Trophoblast cell (in vitro differentiated cells and primary cell): ENCODE measurements at regions not wholly inside any gene's neighbourhood (a gene's known extent, or its start where the extent isn't known, plus 50 kb on each side); places are given as distances from the start of the nearest gene placed in this dataset.
"Not testable (repeated sequence)": the region's sequence is repeated elsewhere in the genome, so short reads cannot be mapped to it uniquely, and the experiment has no call there.

Experiments used
- DNase-seq, 2 donors: peaks; one replicate each; pipeline ENCODE4 v3.0.0-alpha.2; 2016
- H2AFZ ChIP-seq: 2 replicates; pipeline ENCODE4 v1.6.1; 2013; ENCODE audit warnings: low read length, moderate library complexity, mild to moderate bottlenecking; ENCODE audit not compliant: insufficient read depth, poor library complexity
- H2AK5ac ChIP-seq: 2 replicates; pipeline ENCODE4 v1.6.1; 2013; ENCODE audit warnings: mild to moderate bottlenecking, low read length
- H2BK120ac ChIP-seq: 2 replicates; pipeline ENCODE4 v1.6.1; 2013; ENCODE audit warnings: low read length, mild to moderate bottlenecking, moderate library complexity; ENCODE audit not compliant: insufficient read depth, poor library complexity
- H2BK12ac ChIP-seq: 2 replicates; pipeline ENCODE4 v1.6.1; 2013; ENCODE audit warnings: mild to moderate bottlenecking, low read length, moderate library complexity
- H2BK5ac ChIP-seq: 2 replicates; pipeline ENCODE4 v1.6.1; 2013; ENCODE audit warnings: low read length, low read depth, moderate library complexity, mild to moderate bottlenecking; ENCODE audit not compliant: poor library complexity
- H3K14ac ChIP-seq: 2 replicates; pipeline ENCODE4 v1.6.1; 2013; ENCODE audit warnings: mild to moderate bottlenecking, low read length
- H3K18ac ChIP-seq: 2 replicates; pipeline ENCODE4 v1.6.1; 2013; ENCODE audit warnings: mild to moderate bottlenecking, low read length
- H3K23ac ChIP-seq: 2 replicates; pipeline ENCODE4 v1.6.1; 2013; ENCODE audit warnings: low read length
- H3K27ac ChIP-seq: 2 replicates; pipeline ENCODE4 v1.5.1; 2013; ENCODE audit warnings: low read depth, mild to moderate bottlenecking, inconsistent platforms, low read length, moderate library complexity
- H3K27me3 ChIP-seq: 2 replicates; pipeline ENCODE4 v1.6.1; 2013; ENCODE audit warnings: inconsistent platforms, mild to moderate bottlenecking, low read length, moderate library complexity; ENCODE audit not compliant: insufficient read depth
- H3K36me3 ChIP-seq, 2 experiments: 1 replicate in 1 of 2; 2 replicates in 1 of 2; pipeline ENCODE4 v1.6.1; 2013; ENCODE audit warnings: low read length in 2 of 2, mild to moderate bottlenecking in 2 of 2, moderate library complexity in 1 of 2; ENCODE audit not compliant: insufficient read depth in 2 of 2, control insufficient read depth in 1 of 2
- H3K4ac ChIP-seq: 2 replicates; pipeline ENCODE4 v1.6.1; 2013; ENCODE audit warnings: low read depth, mild to moderate bottlenecking, low read length, moderate library complexity
- H3K4me1 ChIP-seq, 2 experiments: 1 replicate in 1 of 2; 2 replicates in 1 of 2; pipeline ENCODE4 v1.6.1; 2013; ENCODE audit warnings: low read length in 2 of 2, mild to moderate bottlenecking in 2 of 2, moderate library complexity in 1 of 2; ENCODE audit not compliant: insufficient read depth in 2 of 2, control insufficient read depth in 1 of 2
- H3K4me2 ChIP-seq: 2 replicates; pipeline ENCODE4 v1.6.1; 2013; ENCODE audit warnings: inconsistent platforms, mild to moderate bottlenecking, low read length, moderate library complexity
- H3K4me3 ChIP-seq: 2 replicates; pipeline ENCODE4 v1.5.1; 2013; ENCODE audit warnings: mild to moderate bottlenecking, low read depth, low read length, inconsistent platforms
- H3K79me1 ChIP-seq: one replicate; pipeline ENCODE4 v1.6.1; 2013; ENCODE audit warnings: low read length
- H3K79me2 ChIP-seq: 2 replicates; pipeline ENCODE4 v1.6.1; 2013; ENCODE audit warnings: low read length, mild to moderate bottlenecking; ENCODE audit not compliant: control insufficient read depth, insufficient read depth, poor library complexity
- H3K9ac ChIP-seq: 2 replicates; pipeline ENCODE4 v1.6.1; 2013; ENCODE audit warnings: mild to moderate bottlenecking, low read length
- H3K9me3 ChIP-seq: 2 replicates; pipeline ENCODE4 v1.6.1; 2013; ENCODE audit warnings: low read depth, mild to moderate bottlenecking, control low read depth, inconsistent platforms, low read length; ENCODE audit not compliant: insufficient read depth
- H4K12ac ChIP-seq: 2 replicates; pipeline ENCODE4 v1.6.1; 2013; ENCODE audit warnings: low read depth, mild to moderate bottlenecking, low read length, moderate library complexity
- H4K8ac ChIP-seq: 2 replicates; pipeline ENCODE4 v1.6.1; 2013; ENCODE audit warnings: low read depth, mild to moderate bottlenecking, low read length, moderate library complexity
- H4K91ac ChIP-seq: one replicate; pipeline ENCODE4 v1.6.1; 2013; ENCODE audit warnings: low read depth, mild to moderate bottlenecking, low read length, moderate library complexity
- WGBS: extraction: QIAGEN DNeasy Blood & Tissue Kit; methylation state at CpG from one replicate; pipeline ENCODE4 v1.1.7; 2013; ENCODE audit warnings: missing lambda C conversion rate; ENCODE audit not compliant: insufficient read length, insufficient coverage; ENCODE audit errors: extremely low coverage; 5-methylcytosine and 5-hydroxymethylcytosine counted together

- Histone ChIP-seq H4K91ac (no peak overlapping the region), H3K9ac (no peak overlapping the region), H3K36me3 (no peaks in the 10 kb centered on the region), H2AK5ac (no peak overlapping the region), H3K4ac (no peak overlapping the region), H3K18ac (no peak overlapping the region), H3K4me1 (no peaks in the 10 kb centered on the region), H3K4me3 (no peak overlapping the region), H2BK5ac (no peak overlapping the region), H3K4me2 (no peak overlapping the region), H3K14ac (no peak overlapping the region), H4K12ac (no peak overlapping the region), H3K27ac (no peak overlapping the region), H3K27me3 (no peaks in the 10 kb centered on the region), H3K79me2 (no peaks in the 10 kb centered on the region), H3K9me3 (peaks cover 6% of the 10 kb centered on the region), H2AFZ (no peak overlapping the region), H3K79me1 (no peaks in the 10 kb centered on the region), H3K23ac (no peak overlapping the region), H2BK12ac (no peak overlapping the region), H4K8ac (no peak overlapping the region), H2BK120ac (no peak overlapping the region)
- WGBS: no CpG with 5 or more reads among the region's 2 CpGs
- DNase-seq: no peak
Observed at GRCh38 chr10:123278445-123278844, 124.2 kb downstream of the BUB3 start.

DNA sequence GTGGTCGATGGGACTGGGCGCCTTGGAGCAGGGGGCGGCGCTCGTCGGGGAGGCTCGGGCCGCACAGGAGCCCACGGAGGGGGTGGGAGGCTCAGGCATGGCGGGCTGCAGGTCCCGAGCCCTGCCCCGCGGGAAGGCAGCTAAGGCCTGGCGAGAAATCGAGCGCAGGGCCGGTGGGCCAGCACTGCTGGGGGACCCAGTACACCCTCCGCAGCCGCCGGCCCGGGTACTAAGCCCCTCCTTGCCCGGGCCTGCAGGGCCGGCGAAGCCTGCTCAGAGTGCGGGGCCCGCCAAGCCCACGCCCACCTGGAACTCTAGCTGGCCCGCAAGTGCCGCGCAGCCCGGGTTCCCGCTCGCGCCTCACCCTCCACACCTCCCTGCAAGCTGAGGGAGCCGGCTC is 129.2 kb downstream of the BUB3 start:
- not testable (repeated sequence) for DNase-seq, H2AFZ ChIP-seq, H3K18ac ChIP-seq, H2BK12ac ChIP-seq, H3K27me3 ChIP-seq, H4K91ac ChIP-seq, H3K36me3 ChIP-seq, H2AK5ac ChIP-seq, H2BK120ac ChIP-seq, H3K4me2 ChIP-seq, H3K14ac ChIP-seq, H2BK5ac ChIP-seq, H3K79me1 ChIP-seq, H3K4me3 ChIP-seq, H3K9me3 ChIP-seq, H3K9ac ChIP-seq, H4K12ac ChIP-seq, H3K79me2 ChIP-seq, H4K8ac ChIP-seq, H3K27ac ChIP-seq, H3K23ac ChIP-seq, H3K4me1 ChIP-seq, H3K4ac ChIP-seq
- no CpG with 5 or more reads among the region's 35 CpGs for WGBS

DNA sequence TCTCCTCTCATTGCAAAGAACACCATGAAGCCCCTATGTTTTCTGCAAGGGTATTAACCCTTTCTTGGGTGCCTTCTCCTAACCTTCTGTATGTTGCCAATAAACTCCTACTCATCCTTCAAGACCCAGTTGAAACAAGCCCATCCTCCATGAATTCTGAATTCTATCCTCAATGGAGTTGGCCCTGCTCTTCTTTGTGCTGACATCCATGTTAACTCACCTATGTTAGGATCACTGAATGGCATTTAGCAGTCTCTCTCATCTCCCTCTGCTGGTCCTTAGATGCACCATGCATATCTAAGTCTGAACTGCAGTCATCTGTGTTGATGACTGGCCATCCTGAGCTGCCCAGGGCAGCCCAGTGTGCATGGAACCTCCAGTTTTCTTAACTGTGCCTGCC is 129.8 kb downstream of the BUB3 start:
- H3K9ac ChIP-seq: no peak overlapping the region
- H3K18ac ChIP-seq: no peak overlapping the region
- H3K27me3 ChIP-seq: no peaks in the 10 kb centered on the region
- H3K4ac ChIP-seq: no peak overlapping the region
- H3K79me1 ChIP-seq: no peaks in the 10 kb centered on the region
- H3K79me2 ChIP-seq: no peaks in the 10 kb centered on the region
- no peak overlapping the region for H4K12ac ChIP-seq
- no peak overlapping the region for H3K4me2 ChIP-seq
- H3K9me3 ChIP-seq: no peaks in the 10 kb centered on the region
- H3K27ac ChIP-seq: no peak overlapping the region
- DNase-seq: peak in 1 of 2 donors; percentile 14
- no peak overlapping the region for H4K8ac ChIP-seq
- no peak overlapping the region for H3K4me3 ChIP-seq
- H3K14ac ChIP-seq: no peak overlapping the region
- no peak overlapping the region for H2BK120ac ChIP-seq
- H2BK5ac ChIP-seq: no peak overlapping the region
- H2AFZ ChIP-seq: no peak overlapping the region
- H3K4me1 ChIP-seq: no peaks in the 10 kb centered on the region
- H3K23ac ChIP-seq: no peak overlapping the region
- H2BK12ac ChIP-seq: no peak overlapping the region
- H2AK5ac ChIP-seq: no peak overlapping the region
- no peaks in the 10 kb centered on the region for H3K36me3 ChIP-seq
- no peak overlapping the region for H4K91ac ChIP-seq

DNA sequence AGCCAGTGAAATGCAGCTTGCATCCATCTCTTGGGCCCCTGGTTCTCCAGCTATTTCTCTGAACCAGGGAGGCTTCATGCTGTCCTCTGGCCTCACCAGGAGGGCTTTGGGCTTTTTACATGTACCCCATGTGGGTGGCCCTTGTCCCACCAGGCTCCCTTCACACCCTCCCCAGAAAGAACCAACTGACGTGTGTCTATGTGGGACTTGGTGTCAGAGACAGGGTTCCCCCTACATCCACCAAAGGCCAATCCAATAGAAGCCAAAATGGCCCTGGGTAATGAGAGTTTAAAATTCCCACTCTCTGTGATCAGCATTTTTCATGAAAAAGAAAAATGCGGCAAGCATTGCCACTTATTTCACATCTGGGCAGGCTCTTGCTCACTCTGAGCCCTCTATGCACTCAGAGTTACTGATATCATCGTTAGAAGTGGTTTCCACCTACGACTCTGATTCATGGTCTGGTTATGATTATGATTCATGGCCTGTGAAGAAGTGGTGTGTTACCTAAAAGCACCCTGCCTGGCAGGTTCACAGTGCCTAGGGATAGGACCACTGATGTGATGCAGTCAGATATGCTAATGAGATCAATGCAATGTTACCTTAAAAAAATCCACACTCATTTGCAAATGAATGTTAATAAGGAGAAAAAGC is 133.5 kb downstream of the BUB3 start:
- no peak overlapping the region for H3K4me2 ChIP-seq
- H4K91ac ChIP-seq: no peak overlapping the region
- H3K4me1 ChIP-seq: no peaks in the 10 kb centered on the region
- no CpG with 5 or more reads among the region's 4 CpGs for WGBS
- no peaks in the 10 kb centered on the region for H3K79me1 ChIP-seq
- H2BK12ac ChIP-seq: no peak overlapping the region
- H3K27ac ChIP-seq: no peak overlapping the region
- no peak overlapping the region for H3K23ac ChIP-seq
- H3K18ac ChIP-seq: no peak overlapping the region
- no peak overlapping the region for H3K4me3 ChIP-seq
- no peak overlapping the region for H3K4ac ChIP-seq
- no peak overlapping the region for H2AFZ ChIP-seq
- no peaks in the 10 kb centered on the region for H3K27me3 ChIP-seq
- no peaks in the 10 kb centered on the region for H3K9me3 ChIP-seq
- no peak overlapping the region for H3K14ac ChIP-seq
- H3K9ac ChIP-seq: no peak overlapping the region
- peak; percentile 85 to 95 for DNase-seq
- H2BK120ac ChIP-seq: no peak overlapping the region
- H2AK5ac ChIP-seq: no peak overlapping the region
- no peaks in the 10 kb centered on the region for H3K79me2 ChIP-seq
- no peak overlapping the region for H4K8ac ChIP-seq
- no peak overlapping the region for H2BK5ac ChIP-seq
- H4K12ac ChIP-seq: no peak overlapping the region
- no peaks in the 10 kb centered on the region for H3K36me3 ChIP-seq
